RWPE2 (cell line): ENCODE measurements at regions not wholly inside any gene's neighbourhood (a gene's known extent, or its start where the extent isn't known, plus 50 kb on each side); places are given as distances from the start of the nearest gene placed in this dataset.

Experiments used
- ATAC-seq: fragments of 200-7000 bp; cut with Tn5 transposase; 3 replicates; pipeline ENCODE4 v1.9.1; 2021; ENCODE audit warnings: low read depth
- DNase-seq: peaks from one replicate; pipeline ENCODE4 v3.0.0-alpha.2; 2020; ENCODE audit warnings: low spot score
- H3K27ac ChIP-seq: fragments of 450-650 bp; 2 replicates; pipeline ENCODE4 v1.5.1; 2017; ENCODE audit warnings: mild to moderate bottlenecking; ENCODE audit not compliant: poor library complexity, severe bottlenecking
- H3K27me3 ChIP-seq: fragments of 250-450 bp; sonication (Bioruptor Pico); 2 replicates; pipeline ENCODE4 v1.5.1; 2021; ENCODE audit warnings: mild to moderate bottlenecking, moderate library complexity; ENCODE audit not compliant: insufficient read depth, poor library complexity, severe bottlenecking
- H3K36me3 ChIP-seq: fragments of 250-450 bp; sonication (Bioruptor Pico); 2 replicates; pipeline ENCODE4 v1.5.1; 2020; ENCODE audit warnings: low read depth, mild to moderate bottlenecking, moderate library complexity
- H3K4me1 ChIP-seq: fragments of 250-450 bp; sonication (Bioruptor Pico); 2 replicates; pipeline ENCODE4 v1.5.1; 2021; ENCODE audit warnings: mild to moderate bottlenecking, moderate library complexity; ENCODE audit not compliant: insufficient read depth, poor library complexity, severe bottlenecking
- H3K4me3 ChIP-seq: fragments of 250-450 bp; sonication (Bioruptor Pico); 2 replicates; pipeline ENCODE4 v1.5.1; 2021; ENCODE audit warnings: mild to moderate bottlenecking, moderate library complexity; ENCODE audit not compliant: severe bottlenecking
- H3K9me3 ChIP-seq: fragments of 250-450 bp; sonication (Bioruptor Pico); 2 replicates; pipeline ENCODE4 v1.5.1; 2021; ENCODE audit warnings: mild to moderate bottlenecking, moderate library complexity; ENCODE audit not compliant: severe bottlenecking
- TF ChIP-seq, protein P1 (sequence below): fragments of 450-650 bp; IDR thresholded peaks from one replicate; pipeline ENCODE4 v1.5.1; 2017; ENCODE audit warnings: mild to moderate bottlenecking, moderate library complexity; ENCODE audit not compliant: poor library complexity, severe bottlenecking

- TF ChIP-seq, protein P1, sequence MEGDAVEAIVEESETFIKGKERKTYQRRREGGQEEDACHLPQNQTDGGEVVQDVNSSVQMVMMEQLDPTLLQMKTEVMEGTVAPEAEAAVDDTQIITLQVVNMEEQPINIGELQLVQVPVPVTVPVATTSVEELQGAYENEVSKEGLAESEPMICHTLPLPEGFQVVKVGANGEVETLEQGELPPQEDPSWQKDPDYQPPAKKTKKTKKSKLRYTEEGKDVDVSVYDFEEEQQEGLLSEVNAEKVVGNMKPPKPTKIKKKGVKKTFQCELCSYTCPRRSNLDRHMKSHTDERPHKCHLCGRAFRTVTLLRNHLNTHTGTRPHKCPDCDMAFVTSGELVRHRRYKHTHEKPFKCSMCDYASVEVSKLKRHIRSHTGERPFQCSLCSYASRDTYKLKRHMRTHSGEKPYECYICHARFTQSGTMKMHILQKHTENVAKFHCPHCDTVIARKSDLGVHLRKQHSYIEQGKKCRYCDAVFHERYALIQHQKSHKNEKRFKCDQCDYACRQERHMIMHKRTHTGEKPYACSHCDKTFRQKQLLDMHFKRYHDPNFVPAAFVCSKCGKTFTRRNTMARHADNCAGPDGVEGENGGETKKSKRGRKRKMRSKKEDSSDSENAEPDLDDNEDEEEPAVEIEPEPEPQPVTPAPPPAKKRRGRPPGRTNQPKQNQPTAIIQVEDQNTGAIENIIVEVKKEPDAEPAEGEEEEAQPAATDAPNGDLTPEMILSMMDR, result no peak
- Histone ChIP-seq H3K27me3 (no peaks in the 10 kb centered on the region), H3K4me3 (no peak overlapping the region), H3K36me3 (no peaks in the 10 kb centered on the region), H3K27ac (no peak overlapping the region), H3K9me3 (no peaks in the 10 kb centered on the region), H3K4me1 (no peaks in the 10 kb centered on the region)
- DNase-seq (no peak), ATAC-seq (no peak)
Measured at GRCh38 chr2:180058993-180059392, 51.9 kb upstream of the CWC22 start.

- no peaks in the 10 kb centered on the region for H3K36me3 ChIP-seq
- DNase-seq (no peak), ATAC-seq (no peak)
- no peaks in the 10 kb centered on the region for H3K27me3 ChIP-seq
- no peaks in the 10 kb centered on the region for H3K4me1 ChIP-seq
- H3K4me3 ChIP-seq, result no peak overlapping the region
- TF ChIP-seq, protein P1, result no peak
- no peaks in the 10 kb centered on the region for H3K9me3 ChIP-seq
- no peak overlapping the region for H3K27ac ChIP-seq
Measured at GRCh38 chr2:180057706-180058412, 50.8 kb upstream of the CWC22 start.
